Fibroblast of lung (primary cell): ENCODE measurements at regions not wholly inside any gene's neighbourhood (a gene's known extent, or its start where the extent isn't known, plus 50 kb on each side); places are given as distances from the start of the nearest gene placed in this dataset.
A peak's percentile ranks its signal among the peaks of the same experiment; 100 is the strongest.

Source experiments
- DNase-seq, 2 donors: peaks; one replicate each; pipeline versions ENCODE4 v3.0.0 to v3.0.0-alpha.2; 2010; ENCODE audit warnings: low read depth in 2 of 2
- H2AFZ ChIP-seq: 2 replicates; pipeline ENCODE4 v1.5.1; 2012; ENCODE audit warnings: low read length, control low read depth, inconsistent platforms
- H3K27ac ChIP-seq: 2 replicates; pipeline ENCODE4 v1.5.1; 2011; ENCODE audit warnings: low read length, control low read depth; ENCODE audit not compliant: insufficient read depth
- H3K27me3 ChIP-seq: 2 replicates; pipeline ENCODE4 v1.5.1; 2011; ENCODE audit warnings: mild to moderate bottlenecking, low read length; ENCODE audit not compliant: control insufficient read depth, insufficient read depth
- H3K36me3 ChIP-seq: 2 replicates; pipeline ENCODE4 v1.5.1; 2011; ENCODE audit warnings: low read length; ENCODE audit not compliant: control insufficient read depth, insufficient read depth
- H3K4me1 ChIP-seq: 2 replicates; pipeline ENCODE4 v1.5.1; 2011; ENCODE audit warnings: low read length; ENCODE audit not compliant: control insufficient read depth, insufficient read depth; ENCODE audit errors: extremely low read depth
- H3K4me2 ChIP-seq: 2 replicates; pipeline ENCODE4 v1.5.1; 2011; ENCODE audit warnings: low read length, control low read depth; ENCODE audit not compliant: insufficient read depth; ENCODE audit errors: extremely low read depth
- H3K4me3 ChIP-seq, 4 experiments: fragments of 200-600 bp in 1 of 4; sonication (generic) in 1 of 4; replicated peaks in 1 of 4; 2 replicates each; pipeline ENCODE4 v1.5.1; 2011 to 2016; ENCODE audit warnings: low read length in 4 of 4, low read depth in 3 of 4, mild to moderate bottlenecking in 3 of 4, control low read depth in 2 of 4, inconsistent platforms in 1 of 4, mixed read lengths in 1 of 4; ENCODE audit not compliant: insufficient read depth in 1 of 4; ENCODE audit errors: control extremely low read depth in 1 of 4
- H3K79me2 ChIP-seq: 2 replicates; pipeline ENCODE4 v1.5.1; 2012; ENCODE audit warnings: mild to moderate bottlenecking, low read length, inconsistent platforms; ENCODE audit not compliant: control insufficient read depth, insufficient read depth
- H3K9ac ChIP-seq: 2 replicates; pipeline ENCODE4 v1.5.1; 2011; ENCODE audit warnings: mild to moderate bottlenecking, low read length, control low read depth; ENCODE audit not compliant: insufficient read depth
- H3K9me3 ChIP-seq: 2 replicates; pipeline ENCODE4 v1.5.1; 2012; ENCODE audit warnings: low read depth, low read length; ENCODE audit not compliant: control insufficient read depth, insufficient read depth
- H4K20me1 ChIP-seq: 2 replicates; pipeline ENCODE4 v1.5.1; 2011; ENCODE audit warnings: low read length; ENCODE audit not compliant: control insufficient read depth, insufficient read depth; ENCODE audit errors: extremely low read depth
- CTCF ChIP-seq, 2 donors: IDR thresholded peaks in 1 of 2; conservative IDR thresholded peaks in 1 of 2; 1 replicate in 1 of 2; 2 replicates in 1 of 2; pipeline ENCODE4 v1.5.1; 2011 to 2012; ENCODE audit warnings: low read length in 2 of 2, control low read depth in 1 of 2, inconsistent platforms in 1 of 2, low read depth in 1 of 2, mild to moderate bottlenecking in 1 of 2
- EZH2 ChIP-seq: IDR thresholded peaks from 2 replicates; pipeline ENCODE4 v1.5.1; 2012; ENCODE audit warnings: low read length, control low read depth, mild to moderate bottlenecking; ENCODE audit errors: missing control alignments

- no peak overlapping the region for H3K27ac ChIP-seq
- H3K27me3 ChIP-seq = no peaks in the 10 kb centered on the region
- H3K4me1 ChIP-seq = no peaks in the 10 kb centered on the region
- H2AFZ ChIP-seq = no peak overlapping the region
- no peaks in the 10 kb centered on the region for H3K36me3 ChIP-seq
- H3K79me2 ChIP-seq = no peaks in the 10 kb centered on the region
- TF ChIP-seq EZH2 (no peak), CTCF (conservative IDR thresholded peaks at IDR 0.05 in 1 of 2, IDR thresholded peaks at IDR 0.05 in 1 of 2; ENCODE audit: low read depth in 1 of 2, low read length in 2 of 2) (no peak)
- no peaks in the 10 kb centered on the region for H4K20me1 ChIP-seq
- H3K9me3 ChIP-seq = no peaks in the 10 kb centered on the region
- no peak overlapping the region for H3K9ac ChIP-seq
- H3K4me2 ChIP-seq = no peak overlapping the region
- H3K4me3 ChIP-seq = no peak overlapping the region
- peak in 1 of 2 donors; percentile 83 for DNase-seq
These were observed 319.0 kb downstream of the DKK2 start for GRCh38 chr4:106717091-106717490.

GRCh38 chr4:106715825-106716224 is 320.3 kb downstream of the DKK2 start:
- H3K4me3 ChIP-seq = no peak overlapping the region
- H3K79me2 ChIP-seq = no peaks in the 10 kb centered on the region
- no peak overlapping the region for H2AFZ ChIP-seq
- no peak overlapping the region for H3K9ac ChIP-seq
- no peaks in the 10 kb centered on the region for H3K9me3 ChIP-seq
- H3K4me2 ChIP-seq = no peak overlapping the region
- H4K20me1 ChIP-seq = no peaks in the 10 kb centered on the region
- H3K27me3 ChIP-seq = no peaks in the 10 kb centered on the region
- no peak overlapping the region for H3K27ac ChIP-seq
- TF ChIP-seq EZH2 = no peak
- H3K36me3 ChIP-seq = no peaks in the 10 kb centered on the region
- H3K4me1 ChIP-seq = no peaks in the 10 kb centered on the region
- DNase-seq = no peak

GRCh38 chr4:106708464-106708816 is 327.7 kb downstream of the DKK2 start:
- DNase-seq = no peak
- no peaks in the 10 kb centered on the region for H3K79me2 ChIP-seq
- no peaks in the 10 kb centered on the region for H3K9me3 ChIP-seq

More at GRCh38 chr4:106708464-106708816, 327.7 kb downstream of the DKK2 start:
- Histone ChIP-seq H3K4me1 (no peaks in the 10 kb centered on the region), H3K27me3 (no peaks in the 10 kb centered on the region), H3K27ac (no peak overlapping the region), H2AFZ (no peak overlapping the region), H3K4me2 (no peak overlapping the region), H3K9ac (no peak overlapping the region), H3K4me3 (no peak overlapping the region), H4K20me1 (no peaks in the 10 kb centered on the region), H3K36me3 (no peaks in the 10 kb centered on the region)
- no peak for TF ChIP-seq CTCF (conservative IDR thresholded peaks at IDR 0.05 in 1 of 2, IDR thresholded peaks at IDR 0.05 in 1 of 2; ENCODE audit: low read depth in 1 of 2, low read length in 2 of 2)
- no peak for TF ChIP-seq EZH2
